Mammary epithelial cell (primary cell): ENCODE measurements at regions not wholly inside any gene's neighbourhood (a gene's known extent, or its start where the extent isn't known, plus 50 kb on each side); places are given as distances from the start of the nearest gene placed in this dataset.

Source experiments
- CTCF ChIP-seq, 2 donors: IDR thresholded peaks in 1 of 2; conservative IDR thresholded peaks in 1 of 2; 2 replicates each; pipeline ENCODE4 v1.5.1; 2011 to 2012; ENCODE audit warnings: inconsistent platforms in 2 of 2, low read length in 2 of 2, mild to moderate bottlenecking in 2 of 2, control low read depth in 1 of 2, low read depth in 1 of 2; ENCODE audit not compliant: insufficient read depth in 1 of 2; ENCODE audit errors: extremely low read depth in 1 of 2
- EZH2 ChIP-seq: IDR thresholded peaks from 2 replicates; pipeline ENCODE4 v1.6.1; 2012; ENCODE audit warnings: low read length, inconsistent platforms, borderline replicate concordance

GRCh38 chr1:96912248-96912647 lies 190.7 kb downstream of the PTBP2 start:
- TF ChIP-seq CTCF (conservative IDR thresholded peaks at IDR 0.05 in 1 of 2, IDR thresholded peaks at IDR 0.05 in 1 of 2; ENCODE audit: extremely low read depth in 1 of 2, insufficient read depth in 1 of 2, low read depth in 1 of 2, low read length in 2 of 2): no peak
- TF ChIP-seq EZH2: no peak
